WTC11 (cell line): ENCODE measurements at regions not wholly inside any gene's neighbourhood (a gene's known extent, or its start where the extent isn't known, plus 50 kb on each side); places are given as distances from the start of the nearest gene placed in this dataset.

Source experiments
- E2F4 ChIP-seq: sonication (generic); formaldehyde crosslinking; IDR thresholded peaks from 2 replicates; pipeline ENCODE4 v1.8.1; 2022; ENCODE audit warnings: low read depth, mild to moderate bottlenecking, moderate library complexity, missing genetic modification reagents, borderline replicate concordance
- NFE2L1 ChIP-seq: sonication (generic); formaldehyde crosslinking; IDR thresholded peaks from 2 replicates; pipeline ENCODE4 v1.8.1; 2023; ENCODE audit warnings: missing genetic modification reagents
- TEAD1 ChIP-seq: sonication (generic); formaldehyde crosslinking; IDR thresholded peaks from 2 replicates; pipeline ENCODE4 v1.8.0; 2022; ENCODE audit warnings: mild to moderate bottlenecking, missing genetic modification reagents
- TP53 ChIP-seq: sonication (generic); formaldehyde crosslinking; IDR thresholded peaks from 2 replicates; pipeline ENCODE4 v1.8.1; 2023; ENCODE audit warnings: mild to moderate bottlenecking, missing genetic modification reagents
- ZNF263 ChIP-seq: sonication (generic); formaldehyde crosslinking; IDR thresholded peaks from 2 replicates; pipeline ENCODE4 v1.8.1; 2022; ENCODE audit warnings: low read depth, mild to moderate bottlenecking, moderate library complexity, missing genetic modification reagents
- ZNF416 ChIP-seq: fragments of 250-450 bp; sonication (Bioruptor Pico); IDR thresholded peaks from 2 replicates; pipeline ENCODE4 v1.9.0; 2021; ENCODE audit warnings: mild to moderate bottlenecking, inconsistent platforms
- ZNF532 ChIP-seq: fragments of 250-450 bp; sonication (Bioruptor Pico); IDR thresholded peaks from 2 replicates; pipeline ENCODE4 v1.9.0; 2021; ENCODE audit warnings: mild to moderate bottlenecking, borderline replicate concordance
- ZSCAN18 ChIP-seq: fragments of 250-450 bp; sonication (Bioruptor Pico); IDR thresholded peaks from 2 replicates; pipeline ENCODE4 v2.1.2; 2022; ENCODE audit warnings: mild to moderate bottlenecking, moderate library complexity
- TF ChIP-seq, protein P1 (sequence below): sonication (generic); formaldehyde crosslinking; IDR thresholded peaks from 2 replicates; pipeline ENCODE4 v1.8.1; 2022; ENCODE audit warnings: low read depth, missing genetic modification reagents, borderline replicate concordance
- TF ChIP-seq, protein P2 (sequence below): sonication (generic); formaldehyde crosslinking; IDR thresholded peaks from 2 replicates; pipeline ENCODE4 v1.8.1; 2023; ENCODE audit warnings: mild to moderate bottlenecking, missing genetic modification reagents, borderline replicate concordance
- TF ChIP-seq, protein P3 (sequence below): sonication (generic); formaldehyde crosslinking; IDR thresholded peaks from 2 replicates; pipeline ENCODE4 v1.8.1; 2023; ENCODE audit warnings: mild to moderate bottlenecking, missing genetic modification reagents

DNA sequence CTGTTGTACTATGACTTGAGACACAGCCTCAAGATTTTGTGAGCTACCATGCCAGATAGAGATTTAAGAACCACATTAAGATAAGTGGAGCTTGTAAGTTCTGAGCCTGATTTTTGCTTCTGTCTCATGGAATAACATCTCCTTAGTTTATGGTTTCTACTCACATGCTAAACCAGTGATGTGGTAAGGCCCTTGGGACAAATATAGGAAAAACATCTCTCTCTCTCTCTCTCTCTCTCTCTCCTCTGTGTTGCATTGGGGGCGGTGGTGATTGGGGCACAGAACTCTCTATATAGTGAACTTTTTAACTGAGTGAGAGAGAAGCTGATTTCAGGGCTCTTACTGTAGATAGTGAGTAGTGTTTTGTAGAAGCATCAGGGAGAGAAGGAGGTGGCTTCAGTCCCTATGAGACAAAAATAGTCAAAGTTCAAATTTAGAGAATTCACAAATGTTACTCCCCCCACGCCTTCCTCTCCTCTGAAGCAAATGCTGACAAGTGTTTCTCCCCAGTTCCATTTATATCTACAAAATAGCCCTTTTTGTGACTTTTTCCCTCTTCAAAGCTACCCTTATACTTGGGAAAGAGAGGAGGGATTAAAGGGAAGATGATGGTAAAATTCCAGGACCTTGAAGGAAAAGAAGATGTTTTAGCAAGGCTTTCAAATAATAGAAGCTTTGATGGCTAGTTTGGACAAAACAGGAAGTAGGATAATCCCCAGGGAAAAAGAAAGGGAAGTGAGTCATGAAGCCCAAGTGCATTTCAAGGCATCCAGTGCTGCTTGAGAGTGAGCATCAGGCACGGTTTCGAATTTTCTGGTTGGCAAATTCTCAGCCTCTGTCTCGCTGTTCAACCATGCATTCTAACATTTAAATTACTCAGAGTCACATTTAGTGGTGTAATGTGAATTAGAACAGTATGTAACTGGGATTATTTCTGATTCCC lies 134.3 kb upstream of the AP1S2 start (continued):
- TF ChIP-seq ZNF532 (CRISPR knock-in tag): no peak
- TF ChIP-seq NFE2L1 (CRISPR knock-in tag): no peak
- TF ChIP-seq, protein P1, sequence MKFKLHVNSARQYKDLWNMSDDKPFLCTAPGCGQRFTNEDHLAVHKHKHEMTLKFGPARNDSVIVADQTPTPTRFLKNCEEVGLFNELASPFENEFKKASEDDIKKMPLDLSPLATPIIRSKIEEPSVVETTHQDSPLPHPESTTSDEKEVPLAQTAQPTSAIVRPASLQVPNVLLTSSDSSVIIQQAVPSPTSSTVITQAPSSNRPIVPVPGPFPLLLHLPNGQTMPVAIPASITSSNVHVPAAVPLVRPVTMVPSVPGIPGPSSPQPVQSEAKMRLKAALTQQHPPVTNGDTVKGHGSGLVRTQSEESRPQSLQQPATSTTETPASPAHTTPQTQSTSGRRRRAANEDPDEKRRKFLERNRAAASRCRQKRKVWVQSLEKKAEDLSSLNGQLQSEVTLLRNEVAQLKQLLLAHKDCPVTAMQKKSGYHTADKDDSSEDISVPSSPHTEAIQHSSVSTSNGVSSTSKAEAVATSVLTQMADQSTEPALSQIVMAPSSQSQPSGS (CRISPR knock-in tag): no peak
- TF ChIP-seq, protein P2, sequence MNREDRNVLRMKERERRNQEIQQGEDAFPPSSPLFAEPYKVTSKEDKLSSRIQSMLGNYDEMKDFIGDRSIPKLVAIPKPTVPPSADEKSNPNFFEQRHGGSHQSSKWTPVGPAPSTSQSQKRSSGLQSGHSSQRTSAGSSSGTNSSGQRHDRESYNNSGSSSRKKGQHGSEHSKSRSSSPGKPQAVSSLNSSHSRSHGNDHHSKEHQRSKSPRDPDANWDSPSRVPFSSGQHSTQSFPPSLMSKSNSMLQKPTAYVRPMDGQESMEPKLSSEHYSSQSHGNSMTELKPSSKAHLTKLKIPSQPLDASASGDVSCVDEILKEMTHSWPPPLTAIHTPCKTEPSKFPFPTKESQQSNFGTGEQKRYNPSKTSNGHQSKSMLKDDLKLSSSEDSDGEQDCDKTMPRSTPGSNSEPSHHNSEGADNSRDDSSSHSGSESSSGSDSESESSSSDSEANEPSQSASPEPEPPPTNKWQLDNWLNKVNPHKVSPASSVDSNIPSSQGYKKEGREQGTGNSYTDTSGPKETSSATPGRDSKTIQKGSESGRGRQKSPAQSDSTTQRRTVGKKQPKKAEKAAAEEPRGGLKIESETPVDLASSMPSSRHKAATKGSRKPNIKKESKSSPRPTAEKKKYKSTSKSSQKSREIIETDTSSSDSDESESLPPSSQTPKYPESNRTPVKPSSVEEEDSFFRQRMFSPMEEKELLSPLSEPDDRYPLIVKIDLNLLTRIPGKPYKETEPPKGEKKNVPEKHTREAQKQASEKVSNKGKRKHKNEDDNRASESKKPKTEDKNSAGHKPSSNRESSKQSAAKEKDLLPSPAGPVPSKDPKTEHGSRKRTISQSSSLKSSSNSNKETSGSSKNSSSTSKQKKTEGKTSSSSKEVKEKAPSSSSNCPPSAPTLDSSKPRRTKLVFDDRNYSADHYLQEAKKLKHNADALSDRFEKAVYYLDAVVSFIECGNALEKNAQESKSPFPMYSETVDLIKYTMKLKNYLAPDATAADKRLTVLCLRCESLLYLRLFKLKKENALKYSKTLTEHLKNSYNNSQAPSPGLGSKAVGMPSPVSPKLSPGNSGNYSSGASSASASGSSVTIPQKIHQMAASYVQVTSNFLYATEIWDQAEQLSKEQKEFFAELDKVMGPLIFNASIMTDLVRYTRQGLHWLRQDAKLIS (CRISPR knock-in tag): no peak
- TF ChIP-seq E2F4: no peak
- TF ChIP-seq, protein P3, sequence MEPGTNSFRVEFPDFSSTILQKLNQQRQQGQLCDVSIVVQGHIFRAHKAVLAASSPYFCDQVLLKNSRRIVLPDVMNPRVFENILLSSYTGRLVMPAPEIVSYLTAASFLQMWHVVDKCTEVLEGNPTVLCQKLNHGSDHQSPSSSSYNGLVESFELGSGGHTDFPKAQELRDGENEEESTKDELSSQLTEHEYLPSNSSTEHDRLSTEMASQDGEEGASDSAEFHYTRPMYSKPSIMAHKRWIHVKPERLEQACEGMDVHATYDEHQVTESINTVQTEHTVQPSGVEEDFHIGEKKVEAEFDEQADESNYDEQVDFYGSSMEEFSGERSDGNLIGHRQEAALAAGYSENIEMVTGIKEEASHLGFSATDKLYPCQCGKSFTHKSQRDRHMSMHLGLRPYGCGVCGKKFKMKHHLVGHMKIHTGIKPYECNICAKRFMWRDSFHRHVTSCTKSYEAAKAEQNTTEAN (CRISPR knock-in tag): no peak
- TF ChIP-seq TEAD1 (CRISPR knock-in tag): no peak
- TF ChIP-seq ZSCAN18: no peak
- TF ChIP-seq ZNF263 (CRISPR knock-in tag): no peak
- TF ChIP-seq TP53 (CRISPR knock-in tag): no peak
- TF ChIP-seq ZNF416 (CRISPR knock-in tag): no peak
